Gastrocnemius medialis (tissue), 4 donors: ENCODE measurements at regions not wholly inside any gene's neighbourhood (a gene's known extent, or its start where the extent isn't known, plus 50 kb on each side); places are given as distances from the start of the nearest gene placed in this dataset.

Source experiments
- ATAC-seq, 2 donors: fragments of 150-250 bp; one replicate each; pipeline ENCODE4 v1.9.1; 2016
- DNase-seq, 2 donors: peaks; one replicate each; pipeline ENCODE4 v3.0.0-alpha.2; 2019
- H3K27ac ChIP-seq, 4 donors: fragments of 200-600 bp; sonication (generic); 1 replicate in 1 of 4; 2 replicates in 3 of 4; pipeline ENCODE4 v1.5.1; 2016 to 2018; ENCODE audit warnings: mild to moderate bottlenecking in 2 of 4, moderate library complexity in 1 of 4
- H3K27me3 ChIP-seq, 3 donors: fragments of 200-600 bp; sonication (generic) in 2 of 3; 1 replicate in 1 of 3; 2 replicates in 2 of 3; pipeline versions ENCODE4 v1.5.1 to v1.6.0; 2016 to 2019; ENCODE audit warnings: mild to moderate bottlenecking in 1 of 3, moderate library complexity in 1 of 3
- H3K36me3 ChIP-seq, 2 donors: fragments of 200-600 bp; sonication (generic) in 1 of 2; one replicate each; pipeline ENCODE4 v1.5.1; 2017 to 2018
- H3K4me1 ChIP-seq, 2 donors: fragments of 200-600 bp; sonication (generic) in 1 of 2; one replicate each; pipeline ENCODE4 v1.5.1; 2016 to 2017; ENCODE audit warnings: mild to moderate bottlenecking in 2 of 2
- H3K4me3 ChIP-seq, 4 donors: fragments of 200-600 bp; sonication (generic) in 3 of 4; 1 replicate in 1 of 4; 2 replicates in 3 of 4; pipeline ENCODE4 v1.5.1; 2016 to 2019; ENCODE audit warnings: mild to moderate bottlenecking in 2 of 4
- H3K9me3 ChIP-seq, 3 donors: fragments of 200-600 bp; sonication (generic) in 2 of 3; 1 replicate in 1 of 3; 2 replicates in 2 of 3; pipeline ENCODE4 v1.5.1; 2016 to 2019
- CTCF ChIP-seq, 5 experiments: fragments of 450-650 bp in 3 of 5; fragments of 200-600 bp in 2 of 5; sonication (generic) in 2 of 5; IDR thresholded peaks in 4 of 5; conservative IDR thresholded peaks in 1 of 5; 1 replicate in 4 of 5; 2 replicates in 1 of 5; pipeline ENCODE4 v1.5.1; 2016 to 2019; ENCODE audit warnings: antibody characterized with exemption in 5 of 5, mild to moderate bottlenecking in 3 of 5, moderate library complexity in 3 of 5
- POLR2A ChIP-seq, 2 donors: fragments of 450-650 bp; IDR thresholded peaks; one replicate each; pipeline ENCODE4 v1.6.1; 2017; ENCODE audit warnings: antibody characterized with exemption in 2 of 2, mild to moderate bottlenecking in 2 of 2, moderate library complexity in 2 of 2
- in situ Hi-C, 4 donors: fragments of 200-750 bp; cut with MboI; loops; one replicate each; pipeline versions ENCODE4 v1.15.0 to v1.8.0; 2017; ENCODE audit warnings: low sequenced_read_pairs in 4 of 4
- intact Hi-C: fragments of 100-400 bp; cut with DNase I; formaldehyde crosslinking; loops from one replicate; pipeline ENCODE4 v1.15.1; 2023; ENCODE audit warnings: low total_unique reads

- Histone ChIP-seq H3K4me3 (no peak overlapping the region), H3K9me3 (no peaks in the 10 kb centered on the region), H3K4me1 (no peaks in the 10 kb centered on the region), H3K27me3 (no peaks in the 10 kb centered on the region), H3K27ac (no peak overlapping the region), H3K36me3 (no peaks in the 10 kb centered on the region)
- in situ Hi-C loops (no loop called here), intact Hi-C loops (no loop called here)
- TF ChIP-seq POLR2A (IDR thresholded peaks at IDR 0.05) (no peak), CTCF (IDR thresholded peaks at IDR 0.05 in 4 of 5, conservative IDR thresholded peaks at IDR 0.05 in 1 of 5) (no peak)
- no peak for DNase-seq
- no peak for ATAC-seq
Measured at GRCh38 chr18:38250971-38251370, 685.4 kb upstream of the CELF4 start.

GRCh38 chr18:38244480-38244879, 678.9 kb upstream of the CELF4 start:
- no peaks in the 10 kb centered on the region for H3K36me3 ChIP-seq
- no peak overlapping the region for H3K4me3 ChIP-seq
- no peaks in the 10 kb centered on the region for H3K27me3 ChIP-seq
- no peaks in the 10 kb centered on the region for H3K4me1 ChIP-seq
- no peaks in the 10 kb centered on the region for H3K9me3 ChIP-seq
- in situ Hi-C loops (no loop called here), intact Hi-C loops (no loop called here)
- TF ChIP-seq CTCF (IDR thresholded peaks at IDR 0.05 in 4 of 5, conservative IDR thresholded peaks at IDR 0.05 in 1 of 5) (no peak), POLR2A (IDR thresholded peaks at IDR 0.05) (no peak)
- ATAC-seq (no peak), DNase-seq (no peak)
- no peak overlapping the region for H3K27ac ChIP-seq

GRCh38 chr18:38243291-38243690, 677.7 kb upstream of the CELF4 start:
- DNase-seq: no peak
- H3K4me3 ChIP-seq: no peak overlapping the region
- intact Hi-C loops: no loop called here
- no peaks in the 10 kb centered on the region for H3K27me3 ChIP-seq
- no peak for ATAC-seq
- H3K4me1 ChIP-seq: no peaks in the 10 kb centered on the region
- no peak overlapping the region for H3K27ac ChIP-seq
- in situ Hi-C loops: no loop called here
- H3K36me3 ChIP-seq: no peaks in the 10 kb centered on the region
- H3K9me3 ChIP-seq: no peaks in the 10 kb centered on the region
- TF ChIP-seq CTCF (IDR thresholded peaks at IDR 0.05 in 4 of 5, conservative IDR thresholded peaks at IDR 0.05 in 1 of 5) (no peak), POLR2A (IDR thresholded peaks at IDR 0.05) (no peak)

- Histone ChIP-seq H3K36me3 (no peaks in the 10 kb centered on the region), H3K27me3 (no peaks in the 10 kb centered on the region), H3K4me1 (no peaks in the 10 kb centered on the region), H3K27ac (no peak overlapping the region), H3K4me3 (no peak overlapping the region), H3K9me3 (no peaks in the 10 kb centered on the region)
- TF ChIP-seq CTCF (IDR thresholded peaks at IDR 0.05 in 4 of 5, conservative IDR thresholded peaks at IDR 0.05 in 1 of 5) (no peak), POLR2A (IDR thresholded peaks at IDR 0.05) (no peak)
- in situ Hi-C loops (no loop called here), intact Hi-C loops (no loop called here)
- ATAC-seq (no peak), DNase-seq (no peak)
Measured at GRCh38 chr18:38241736-38242135, 676.1 kb upstream of the CELF4 start.

GRCh38 chr18:38241216-38241615, 675.6 kb upstream of the CELF4 start:
- Histone ChIP-seq H3K9me3 (no peaks in the 10 kb centered on the region), H3K4me1 (no peaks in the 10 kb centered on the region), H3K27ac (no peak overlapping the region), H3K27me3 (no peaks in the 10 kb centered on the region), H3K4me3 (no peak overlapping the region), H3K36me3 (no peaks in the 10 kb centered on the region)
- no peak for TF ChIP-seq POLR2A (IDR thresholded peaks at IDR 0.05)
- no peak for TF ChIP-seq CTCF (IDR thresholded peaks at IDR 0.05 in 4 of 5, conservative IDR thresholded peaks at IDR 0.05 in 1 of 5)
- intact Hi-C loops (no loop called here), in situ Hi-C loops (no loop called here)
- ATAC-seq (no peak), DNase-seq (no peak)
